Right atrium auricular region (tissue), 2 donors: ENCODE measurements at regions not wholly inside any gene's neighbourhood (a gene's known extent, or its start where the extent isn't known, plus 50 kb on each side); places are given as distances from the start of the nearest gene placed in this dataset.

Source experiments
- DNase-seq: peaks from one replicate; pipeline ENCODE4 v3.0.0-alpha.2; 2019; ENCODE audit warnings: low spot score
- H3K27ac ChIP-seq, 2 donors: fragments of 200-600 bp; sonication (generic); 1 replicate in 1 of 2; 2 replicates in 1 of 2; pipeline ENCODE4 v1.5.1; 2016 to 2019
- H3K27me3 ChIP-seq, 2 donors: fragments of 200-600 bp; sonication (generic); one replicate each; pipeline versions ENCODE4 v1.5.1 to v1.6.0; 2017 to 2019
- H3K36me3 ChIP-seq: fragments of 200-600 bp; sonication (generic); one replicate; pipeline ENCODE4 v1.5.1; 2016
- H3K4me1 ChIP-seq, 2 donors: fragments of 200-600 bp; sonication (generic); one replicate each; pipeline versions ENCODE4 v1.5.1 to v1.6.0; 2017 to 2019
- H3K4me3 ChIP-seq, 2 donors: fragments of 200-600 bp; sonication (generic); 1 replicate in 1 of 2; 2 replicates in 1 of 2; pipeline ENCODE4 v1.5.1; 2017 to 2019; ENCODE audit warnings: mild to moderate bottlenecking in 1 of 2, moderate library complexity in 1 of 2
- H3K9me3 ChIP-seq, 2 donors: fragments of 200-600 bp; sonication (generic); one replicate each; pipeline ENCODE4 v1.5.1; 2019
- TF ChIP-seq, protein P1 (sequence below), 2 donors: fragments of 200-600 bp; sonication (generic); IDR thresholded peaks; one replicate each; pipeline ENCODE4 v1.5.1; 2019; ENCODE audit warnings: antibody characterized with exemption in 2 of 2

- TF ChIP-seq, protein P1, sequence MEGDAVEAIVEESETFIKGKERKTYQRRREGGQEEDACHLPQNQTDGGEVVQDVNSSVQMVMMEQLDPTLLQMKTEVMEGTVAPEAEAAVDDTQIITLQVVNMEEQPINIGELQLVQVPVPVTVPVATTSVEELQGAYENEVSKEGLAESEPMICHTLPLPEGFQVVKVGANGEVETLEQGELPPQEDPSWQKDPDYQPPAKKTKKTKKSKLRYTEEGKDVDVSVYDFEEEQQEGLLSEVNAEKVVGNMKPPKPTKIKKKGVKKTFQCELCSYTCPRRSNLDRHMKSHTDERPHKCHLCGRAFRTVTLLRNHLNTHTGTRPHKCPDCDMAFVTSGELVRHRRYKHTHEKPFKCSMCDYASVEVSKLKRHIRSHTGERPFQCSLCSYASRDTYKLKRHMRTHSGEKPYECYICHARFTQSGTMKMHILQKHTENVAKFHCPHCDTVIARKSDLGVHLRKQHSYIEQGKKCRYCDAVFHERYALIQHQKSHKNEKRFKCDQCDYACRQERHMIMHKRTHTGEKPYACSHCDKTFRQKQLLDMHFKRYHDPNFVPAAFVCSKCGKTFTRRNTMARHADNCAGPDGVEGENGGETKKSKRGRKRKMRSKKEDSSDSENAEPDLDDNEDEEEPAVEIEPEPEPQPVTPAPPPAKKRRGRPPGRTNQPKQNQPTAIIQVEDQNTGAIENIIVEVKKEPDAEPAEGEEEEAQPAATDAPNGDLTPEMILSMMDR (IDR thresholded peaks at IDR 0.05) = no peak
- Histone ChIP-seq H3K4me3 (no peak overlapping the region), H3K9me3 (peaks cover 0 to 11% of the 10 kb centered on the region in 2 donors), H3K4me1 (no peaks in the 10 kb centered on the region), H3K27ac (no peak overlapping the region), H3K36me3 (no peaks in the 10 kb centered on the region), H3K27me3 (no peaks in the 10 kb centered on the region)
- no peak for DNase-seq
These were observed 165.0 kb downstream of the MAFB start for GRCh38 chr20:40524071-40524470.

GRCh38 chr20:40522405-40522804 is 166.6 kb downstream of the MAFB start:
- Histone ChIP-seq H3K27ac (no peak overlapping the region), H3K36me3 (no peaks in the 10 kb centered on the region), H3K9me3 (peaks cover 0 to 11% of the 10 kb centered on the region in 2 donors), H3K4me1 (no peaks in the 10 kb centered on the region), H3K27me3 (no peaks in the 10 kb centered on the region), H3K4me3 (no peak overlapping the region)
- no peak for DNase-seq
- TF ChIP-seq, protein P1 (IDR thresholded peaks at IDR 0.05) = no peak

GRCh38 chr20:40521962-40522361 is 167.1 kb downstream of the MAFB start:
- H3K4me3 ChIP-seq = no peak overlapping the region
- TF ChIP-seq, protein P1 (IDR thresholded peaks at IDR 0.05) = no peak

DNA sequence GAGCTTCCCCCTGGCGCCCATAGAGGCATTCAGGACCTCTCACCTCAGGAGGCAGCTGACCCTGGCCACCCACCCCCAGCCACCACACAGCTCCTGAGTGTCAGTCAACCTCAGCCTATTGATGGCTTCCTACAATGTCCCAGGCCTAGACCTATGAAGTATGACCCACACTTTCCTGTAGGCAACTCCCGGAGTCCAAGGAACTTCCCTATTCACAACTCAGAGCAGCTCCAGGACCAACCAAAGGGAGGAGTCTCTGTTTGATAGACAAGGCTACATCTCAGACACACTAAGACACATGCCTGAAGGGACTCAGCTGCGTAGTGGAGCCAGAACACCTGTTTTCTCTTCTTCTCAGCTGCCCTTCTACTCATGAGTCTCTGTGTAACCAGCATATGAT is 169.1 kb downstream of the MAFB start:
- no peak overlapping the region for H3K27ac ChIP-seq
- TF ChIP-seq, protein P1 (IDR thresholded peaks at IDR 0.05) = no peak
- no peaks in the 10 kb centered on the region for H3K27me3 ChIP-seq
- H3K4me3 ChIP-seq = no peak overlapping the region
- DNase-seq = no peak
- H3K9me3 ChIP-seq = peaks cover 0 to 11% of the 10 kb centered on the region in 2 donors
- no peaks in the 10 kb centered on the region for H3K4me1 ChIP-seq
- H3K36me3 ChIP-seq = no peaks in the 10 kb centered on the region

More at GRCh38 chr20:40521962-40522361, 167.1 kb downstream of the MAFB start:
- Histone ChIP-seq H3K27ac (no peak overlapping the region), H3K4me1 (no peaks in the 10 kb centered on the region), H3K9me3 (peaks cover 0 to 11% of the 10 kb centered on the region in 2 donors), H3K36me3 (no peaks in the 10 kb centered on the region), H3K27me3 (no peaks in the 10 kb centered on the region)
- DNase-seq = no peak

DNA sequence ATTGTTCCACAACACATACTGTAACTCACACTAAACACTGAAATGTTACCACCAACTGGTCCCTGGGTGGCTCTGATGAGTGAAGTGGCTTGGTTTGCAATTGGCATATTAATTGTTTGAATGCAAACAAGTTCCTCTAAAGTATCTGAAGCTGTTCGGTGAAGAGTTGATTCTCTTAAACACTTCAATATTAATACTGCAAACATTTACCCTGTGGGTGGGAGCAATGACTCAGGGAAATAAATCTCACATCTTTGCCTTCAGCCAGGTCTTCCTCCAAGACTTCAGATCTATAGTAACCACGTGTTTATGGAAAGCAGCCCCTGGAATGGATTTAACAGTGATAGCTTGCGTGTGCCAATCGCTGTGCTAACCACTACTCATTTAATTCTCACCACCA is 176.0 kb downstream of the MAFB start:
- no peak for DNase-seq
- Histone ChIP-seq H3K9me3 (no peaks in the 10 kb centered on the region), H3K27me3 (no peaks in the 10 kb centered on the region), H3K4me3 (no peak overlapping the region), H3K27ac (no peak overlapping the region), H3K4me1 (peaks cover 0 to 9% of the 10 kb centered on the region in 2 donors), H3K36me3 (no peaks in the 10 kb centered on the region)
- TF ChIP-seq, protein P1 (IDR thresholded peaks at IDR 0.05) = no peak

DNA sequence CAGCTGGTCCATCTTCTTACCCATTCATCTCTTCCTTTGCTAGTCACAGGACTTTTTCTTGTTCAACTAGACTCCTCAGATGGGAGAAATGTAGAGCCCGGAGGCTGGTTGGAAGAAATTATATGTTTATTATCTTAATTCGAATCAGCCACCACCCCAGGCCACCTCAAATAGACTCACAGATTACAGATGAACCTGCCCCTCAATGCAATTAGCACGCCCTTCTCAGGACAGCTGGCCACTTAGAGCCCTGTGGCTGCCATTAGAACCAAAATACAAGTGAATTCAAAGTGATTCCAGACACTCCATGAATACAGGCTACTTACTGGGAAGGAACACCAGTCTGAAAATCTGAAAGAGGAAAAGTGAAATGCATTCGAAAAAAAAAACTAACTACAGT is 176.4 kb downstream of the MAFB start:
- Histone ChIP-seq H3K27me3 (no peaks in the 10 kb centered on the region), H3K4me3 (no peak overlapping the region), H3K9me3 (no peaks in the 10 kb centered on the region), H3K27ac (no peak overlapping the region), H3K4me1 (peaks cover 0 to 9% of the 10 kb centered on the region in 2 donors), H3K36me3 (no peaks in the 10 kb centered on the region)
- TF ChIP-seq, protein P1 (IDR thresholded peaks at IDR 0.05) = no peak
- DNase-seq = no peak
